AG04449 (cell line): ENCODE measurements at regions not wholly inside any gene's neighbourhood (a gene's known extent, or its start where the extent isn't known, plus 50 kb on each side); places are given as distances from the start of the nearest gene placed in this dataset.

Source experiments
- CTCF ChIA-PET: fragments of 350-600 bp; formaldehyde crosslinking; extraction: SDS; loops from one replicate; lab custom pipeline; 2021; ENCODE audit warnings: antibody characterized with exemption; lab: Yijun Ruan, JAX
- POLR2A ChIA-PET: fragments of 400-600, 350-600 bp; formaldehyde crosslinking; extraction: SDS; loops from one replicate; lab custom pipeline; 2020; ENCODE audit warnings: antibody characterized with exemption, inconsistent platforms; lab: Yijun Ruan, JAX
- DNase-seq: peaks from one replicate; pipeline ENCODE4 v3.0.0-alpha.2; 2010; ENCODE audit warnings: low read depth, low spot score
- H3K4me3 ChIP-seq: 2 replicates; pipeline ENCODE4 v1.5.1; 2011; ENCODE audit warnings: low read depth, mild to moderate bottlenecking, control low read depth, low read length
- TF ChIP-seq, protein P1 (sequence below): IDR thresholded peaks from one replicate; pipeline ENCODE4 v1.5.1; 2011; ENCODE audit warnings: mild to moderate bottlenecking, moderate library complexity, low read length, control low read depth, inconsistent platforms; ENCODE audit not compliant: insufficient read depth; ENCODE audit errors: missing control alignments

DNA sequence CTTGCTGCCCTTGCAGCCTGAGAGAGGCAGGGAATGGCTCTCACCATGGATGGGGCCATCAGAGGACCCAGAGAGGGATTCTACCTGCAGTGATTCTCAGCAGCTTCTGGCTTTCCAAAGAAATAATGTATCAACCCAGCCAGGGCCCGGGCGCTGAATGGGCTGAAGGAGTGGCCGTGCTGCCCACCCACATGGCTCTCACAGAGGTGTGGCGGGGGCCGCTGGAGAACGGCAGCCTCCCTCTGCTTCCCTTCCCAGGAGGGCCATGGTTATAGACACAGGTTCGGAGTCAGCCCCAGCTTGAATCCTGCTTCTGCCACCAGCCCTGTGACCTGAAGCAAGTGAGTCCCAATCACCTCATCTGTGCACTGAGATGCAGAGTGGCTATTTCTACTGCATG, 82.7 kb downstream of the THAP12 start:
- H3K4me3 ChIP-seq, result no peak overlapping the region
- DNase-seq, result no peak
- TF ChIP-seq, protein P1, sequence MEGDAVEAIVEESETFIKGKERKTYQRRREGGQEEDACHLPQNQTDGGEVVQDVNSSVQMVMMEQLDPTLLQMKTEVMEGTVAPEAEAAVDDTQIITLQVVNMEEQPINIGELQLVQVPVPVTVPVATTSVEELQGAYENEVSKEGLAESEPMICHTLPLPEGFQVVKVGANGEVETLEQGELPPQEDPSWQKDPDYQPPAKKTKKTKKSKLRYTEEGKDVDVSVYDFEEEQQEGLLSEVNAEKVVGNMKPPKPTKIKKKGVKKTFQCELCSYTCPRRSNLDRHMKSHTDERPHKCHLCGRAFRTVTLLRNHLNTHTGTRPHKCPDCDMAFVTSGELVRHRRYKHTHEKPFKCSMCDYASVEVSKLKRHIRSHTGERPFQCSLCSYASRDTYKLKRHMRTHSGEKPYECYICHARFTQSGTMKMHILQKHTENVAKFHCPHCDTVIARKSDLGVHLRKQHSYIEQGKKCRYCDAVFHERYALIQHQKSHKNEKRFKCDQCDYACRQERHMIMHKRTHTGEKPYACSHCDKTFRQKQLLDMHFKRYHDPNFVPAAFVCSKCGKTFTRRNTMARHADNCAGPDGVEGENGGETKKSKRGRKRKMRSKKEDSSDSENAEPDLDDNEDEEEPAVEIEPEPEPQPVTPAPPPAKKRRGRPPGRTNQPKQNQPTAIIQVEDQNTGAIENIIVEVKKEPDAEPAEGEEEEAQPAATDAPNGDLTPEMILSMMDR, result no peak
- POLR2A ChIA-PET, result no interaction called here
- CTCF ChIA-PET, result interaction anchor here (2.4 kb wide), 1 partner anchor 90 kb away, joined by 10 read pairs; no protein-coding TSS in a partner anchor

DNA sequence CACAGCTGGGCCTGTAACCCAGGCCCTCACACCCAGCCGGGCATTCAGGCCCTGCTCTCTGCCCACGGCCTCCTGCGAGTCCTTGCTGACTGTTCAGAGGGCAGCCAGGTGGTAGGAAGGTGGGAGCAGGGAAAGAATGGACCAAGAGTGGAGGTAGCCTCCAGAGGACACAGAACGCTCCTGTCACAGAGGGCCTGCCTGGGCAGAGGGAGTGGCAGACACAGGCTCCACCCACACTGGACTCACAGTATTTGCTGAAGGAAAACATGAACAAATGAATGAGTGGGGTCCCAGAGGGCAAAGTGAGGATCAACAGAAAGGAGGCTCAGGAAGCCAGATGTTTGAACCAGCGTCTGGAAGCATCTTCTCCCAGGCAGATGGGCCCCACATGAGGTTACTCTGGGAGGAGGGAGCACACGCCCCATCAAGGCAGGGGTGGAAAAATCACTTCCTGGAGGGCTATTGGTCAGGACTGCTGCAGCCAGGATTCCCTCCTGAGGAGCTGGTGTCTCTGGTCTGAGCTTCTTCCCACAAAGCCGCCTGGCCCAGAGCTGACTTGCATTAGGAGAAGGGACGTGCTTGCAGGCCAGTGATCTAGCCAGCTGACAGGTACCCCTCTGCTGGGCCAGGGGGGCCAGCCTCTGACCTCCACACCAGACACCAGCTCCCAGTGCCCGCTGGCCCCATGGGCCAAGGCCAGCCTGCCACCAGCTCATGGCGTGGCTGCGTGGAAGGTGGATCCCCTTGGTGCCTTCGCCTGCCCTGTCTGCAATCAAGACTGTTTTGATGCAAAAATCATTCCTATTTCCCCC, 84.0 kb downstream of the THAP12 start:
- TF ChIP-seq, protein P1, result no peak
- DNase-seq, result no peak
- CTCF ChIA-PET, result interaction anchor here (2.4 kb wide), 1 partner anchor 89 kb away, joined by 10 read pairs; no protein-coding TSS in a partner anchor
- no peak overlapping the region for H3K4me3 ChIP-seq
- POLR2A ChIA-PET, result no interaction called here

DNA sequence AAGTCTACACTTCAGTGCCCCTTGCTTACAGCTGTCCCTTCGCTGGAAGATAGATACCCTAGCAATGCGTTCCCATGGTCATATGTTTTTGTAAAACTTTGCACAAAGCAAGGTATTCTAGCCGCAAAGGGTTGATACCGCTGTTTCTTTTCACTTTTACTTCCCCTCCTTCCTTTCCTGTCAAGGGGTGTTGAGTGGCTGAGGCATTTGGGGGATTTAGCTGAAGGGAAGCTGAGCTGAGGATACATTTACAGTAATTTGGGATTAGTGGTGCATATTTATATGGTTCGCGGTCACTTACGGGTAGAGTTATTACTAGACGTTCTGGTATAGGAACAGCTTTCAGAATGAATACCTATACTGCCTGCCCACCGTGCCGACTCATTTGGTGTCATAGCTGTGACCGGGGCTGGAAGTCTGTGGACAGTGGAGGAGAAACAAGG, 86.9 kb upstream of the WNT11 start:
- no peak overlapping the region for H3K4me3 ChIP-seq
- ChIA-PET POLR2A (no interaction called here), CTCF (interaction anchor here (1.9 kb wide), 1 partner anchor 25 kb away, joined by 6 read pairs; no protein-coding TSS in a partner anchor)
- no peak for DNase-seq
- TF ChIP-seq, protein P1, result no peak

DNA sequence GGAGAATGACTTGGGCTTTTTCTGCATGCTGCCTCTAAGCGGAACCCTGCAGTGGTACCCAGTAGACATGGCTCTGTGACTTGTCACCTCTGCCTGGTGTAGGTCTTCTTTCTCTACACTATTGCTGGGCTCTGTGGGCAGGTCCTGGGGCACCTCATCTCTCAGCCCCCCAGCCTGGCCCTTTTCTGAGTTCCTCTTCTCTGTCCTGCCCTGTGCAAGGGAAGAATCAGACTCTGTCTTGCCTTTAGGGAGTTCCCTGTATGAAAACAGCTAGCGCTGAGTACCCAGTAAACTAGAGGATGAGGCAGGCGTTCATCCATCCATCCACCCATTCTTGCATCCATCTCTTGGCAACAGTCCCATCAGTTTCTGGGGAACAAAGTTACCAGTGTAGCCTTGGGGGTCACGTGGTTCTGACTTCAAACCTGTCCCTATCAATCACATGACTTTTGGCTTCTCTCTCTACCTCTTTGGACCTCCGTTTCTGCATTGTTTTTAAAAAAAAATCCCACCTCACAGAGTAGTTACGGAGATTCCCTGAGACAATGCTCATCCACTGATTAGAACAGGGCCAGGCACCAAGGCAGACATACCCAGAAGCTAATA, 86.4 kb upstream of the WNT11 start:
- ChIA-PET CTCF (interaction anchor here (1.2 to 1.9 kb wide), 2 partner anchors 26 kb away, joined by 6 to 7 read pairs; no protein-coding TSS in a partner anchor), POLR2A (no interaction called here)

DNA sequence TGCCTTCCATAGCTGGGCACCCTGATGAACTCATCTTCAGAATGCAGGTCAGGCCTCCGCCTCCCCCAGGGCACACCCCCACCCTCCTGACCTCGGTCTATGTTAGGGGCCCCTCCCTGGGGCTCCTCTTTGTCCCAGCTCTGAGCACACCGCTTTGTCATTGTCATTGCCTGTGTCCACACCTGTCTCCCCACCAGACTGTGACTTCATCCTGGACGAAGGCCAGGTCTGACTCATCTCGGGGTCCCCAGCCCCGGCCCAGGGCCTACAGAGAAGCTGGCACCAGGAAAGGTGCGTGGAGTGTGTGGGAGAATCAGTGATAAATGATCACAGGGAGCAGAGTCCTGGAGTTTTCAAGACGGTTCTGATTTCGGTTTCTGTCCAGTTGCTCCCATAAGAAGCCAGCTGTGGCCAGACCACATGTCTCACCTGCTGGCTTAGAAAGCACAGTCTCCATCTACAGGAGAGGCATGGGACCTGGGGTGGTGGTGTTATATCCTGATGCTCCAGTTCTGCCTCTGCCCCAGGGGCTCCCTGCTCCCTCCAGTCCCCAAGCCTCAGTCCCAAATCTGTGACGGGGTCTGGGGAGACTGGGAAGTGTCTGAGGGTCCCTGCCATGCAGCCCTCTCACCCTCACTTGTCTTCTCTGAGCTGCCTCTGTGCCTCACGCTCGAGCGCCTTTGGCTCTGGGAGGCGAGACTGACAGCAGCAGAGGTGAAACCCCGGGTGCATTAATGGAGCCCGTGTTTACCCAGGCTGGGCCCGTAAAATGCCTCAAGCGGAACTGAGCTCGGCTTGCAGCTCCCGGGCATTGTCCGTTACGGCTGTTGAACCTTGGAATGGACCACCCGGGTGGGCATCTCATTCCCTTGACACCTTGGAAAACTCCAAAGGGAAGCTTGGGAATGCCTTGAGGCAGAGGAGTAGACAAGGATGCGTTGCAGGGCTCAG, 85.5 kb upstream of the WNT11 start:
- ChIA-PET POLR2A (no interaction called here), CTCF (interaction anchor here (1.2 kb wide), 2 partner anchors 27 to 85 kb away, joined by 3 to 7 read pairs; no protein-coding TSS in a partner anchor)
- no peak overlapping the region for H3K4me3 ChIP-seq
- TF ChIP-seq, protein P1, result no peak
- no peak for DNase-seq

More for the DNA sequence above, 86.4 kb upstream of the WNT11 start:
- TF ChIP-seq, protein P1, result no peak
- no peak for DNase-seq
- no peak overlapping the region for H3K4me3 ChIP-seq
